ENCODE measurements at regions not wholly inside any gene's neighbourhood (a gene's known extent, or its start where the extent isn't known, plus 50 kb on each side); places are given as distances from the start of the nearest gene placed in this dataset.
A peak's percentile ranks its signal among the peaks of the same experiment; 100 is the strongest.
"Not testable (repeated sequence)": the region's sequence is repeated elsewhere in the genome, so short reads cannot be mapped to it uniquely, and the experiment has no call there.

DNA sequence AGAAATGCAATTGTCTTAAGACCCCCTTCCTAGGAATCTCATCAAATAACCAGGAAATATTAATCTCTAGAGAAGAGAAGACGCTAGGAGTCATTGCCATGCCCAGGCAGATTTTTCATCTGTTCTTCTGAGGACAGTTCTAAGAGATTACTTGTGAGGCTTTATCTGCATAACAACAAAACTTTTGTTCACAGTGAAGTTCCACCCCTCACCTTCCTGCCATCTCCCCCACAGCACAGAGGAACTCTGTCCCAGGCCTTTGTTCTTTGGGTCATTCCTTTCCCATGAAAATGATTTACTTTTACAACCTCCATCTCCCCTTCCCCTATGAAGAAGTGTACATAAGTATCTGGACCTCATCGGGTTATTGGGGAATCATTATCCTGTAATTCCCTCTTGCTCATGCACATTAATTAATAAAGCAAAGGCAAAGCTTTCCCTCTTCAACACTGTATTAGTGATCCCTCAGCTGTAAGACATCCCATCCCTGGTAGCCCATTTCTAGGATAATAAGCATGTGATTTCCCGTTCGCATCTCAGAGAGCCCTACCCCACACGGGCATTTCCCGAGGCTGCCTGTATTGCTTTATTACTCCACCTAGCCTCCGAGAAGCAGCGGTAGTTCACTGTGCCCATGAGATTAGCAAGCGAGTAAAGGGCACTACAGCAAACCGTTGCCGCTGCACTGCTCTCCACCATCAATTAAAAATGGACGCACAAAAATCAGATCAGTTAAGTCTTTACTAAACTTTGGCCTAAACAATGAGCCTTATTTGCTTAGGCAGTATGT lies 384.4 kb upstream of the CAMK1G start:
- DNase-seq, result no peak

- no peak for DNase-seq
Measured at GRCh38 chr1:209199822-209200221, 383.7 kb upstream of the CAMK1G start.

DNA sequence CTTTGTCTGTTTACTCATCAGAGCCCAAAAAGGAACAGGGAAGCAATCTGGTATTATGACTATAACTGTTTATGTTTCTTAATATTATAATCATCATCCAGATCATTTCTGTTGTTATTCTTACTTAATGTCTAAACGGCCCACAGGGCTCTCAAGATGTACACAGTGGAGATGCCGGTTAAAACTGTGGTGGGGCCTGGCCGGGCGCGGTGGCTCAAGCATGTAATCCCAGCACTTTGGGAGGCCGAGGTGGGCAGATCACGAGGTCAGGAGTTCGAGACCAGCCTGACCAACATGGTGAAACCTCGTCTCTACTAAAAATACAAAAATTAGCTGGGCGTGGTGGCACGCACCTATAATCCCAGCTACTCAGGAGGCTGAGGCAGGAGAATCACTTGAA lies 381.2 kb upstream of the CAMK1G start:
- DNase-seq, result not testable (repeated sequence)

DNA sequence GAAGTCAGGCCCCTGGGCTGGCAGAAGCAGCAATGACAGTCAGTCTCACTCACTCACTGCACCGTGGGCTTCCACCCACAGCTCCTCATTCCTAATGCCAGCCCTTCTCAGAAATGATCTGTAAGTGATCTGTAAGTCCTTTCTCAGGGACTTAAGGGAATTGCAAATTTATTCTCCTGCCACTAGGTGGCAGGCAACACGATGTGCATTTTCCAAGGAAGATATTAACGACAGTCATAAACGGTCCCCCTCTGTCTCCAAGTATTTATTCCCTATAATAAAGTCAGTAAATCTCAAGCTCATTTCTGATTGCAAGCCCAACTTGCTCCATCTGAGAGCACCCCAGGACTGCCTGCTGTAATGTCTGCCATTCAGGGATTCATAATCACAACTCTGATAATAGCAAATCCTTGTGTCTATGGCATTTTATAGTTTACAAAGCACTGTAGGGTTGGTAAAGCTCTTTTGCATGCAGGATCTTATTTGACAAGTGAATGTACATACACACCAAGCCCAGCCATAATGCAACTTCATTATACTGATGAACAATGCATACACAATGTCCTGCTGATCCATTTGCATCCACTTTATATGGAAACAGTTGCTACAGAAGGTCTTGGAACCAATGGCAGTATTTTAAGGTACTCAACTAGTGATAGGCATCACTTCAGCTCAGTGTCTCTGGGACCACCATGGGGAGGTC lies 380.5 kb upstream of the CAMK1G start:
- peak; percentile 37 for DNase-seq

GRCh38 chr1:209203533-209203895 lies 380.0 kb upstream of the CAMK1G start:
- no peak for DNase-seq

GRCh38 chr1:209205039-209205438 lies 378.5 kb upstream of the CAMK1G start:
- no peak for DNase-seq

DNA sequence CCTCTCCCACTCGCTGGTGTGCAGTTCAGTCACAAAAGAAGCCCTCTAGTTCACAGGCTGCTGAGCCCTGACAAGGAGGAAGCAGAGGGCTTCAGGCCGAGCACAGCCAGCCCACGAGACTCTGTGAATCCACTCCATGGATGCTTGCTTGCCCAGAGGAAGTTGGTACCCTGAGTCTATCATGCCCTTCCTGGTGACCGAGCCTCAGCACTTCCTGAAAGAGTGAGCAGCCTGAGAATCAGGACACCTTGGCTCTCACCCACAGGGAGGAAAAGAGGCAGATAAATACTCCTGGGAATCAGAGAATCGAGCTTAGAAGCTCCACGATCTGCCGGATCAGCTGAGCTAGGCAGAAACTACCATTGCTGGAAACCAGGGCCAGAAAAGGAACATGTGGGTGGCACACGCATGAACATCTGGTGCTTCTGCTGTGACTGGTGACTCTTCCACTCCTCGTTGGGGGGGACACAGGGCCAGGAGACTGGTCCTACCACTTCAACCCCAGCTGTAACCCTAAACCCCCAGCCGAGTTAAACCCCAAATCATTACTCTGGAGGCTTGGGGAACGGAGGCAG lies 376.3 kb upstream of the CAMK1G start:
- no peak for DNase-seq

DNA sequence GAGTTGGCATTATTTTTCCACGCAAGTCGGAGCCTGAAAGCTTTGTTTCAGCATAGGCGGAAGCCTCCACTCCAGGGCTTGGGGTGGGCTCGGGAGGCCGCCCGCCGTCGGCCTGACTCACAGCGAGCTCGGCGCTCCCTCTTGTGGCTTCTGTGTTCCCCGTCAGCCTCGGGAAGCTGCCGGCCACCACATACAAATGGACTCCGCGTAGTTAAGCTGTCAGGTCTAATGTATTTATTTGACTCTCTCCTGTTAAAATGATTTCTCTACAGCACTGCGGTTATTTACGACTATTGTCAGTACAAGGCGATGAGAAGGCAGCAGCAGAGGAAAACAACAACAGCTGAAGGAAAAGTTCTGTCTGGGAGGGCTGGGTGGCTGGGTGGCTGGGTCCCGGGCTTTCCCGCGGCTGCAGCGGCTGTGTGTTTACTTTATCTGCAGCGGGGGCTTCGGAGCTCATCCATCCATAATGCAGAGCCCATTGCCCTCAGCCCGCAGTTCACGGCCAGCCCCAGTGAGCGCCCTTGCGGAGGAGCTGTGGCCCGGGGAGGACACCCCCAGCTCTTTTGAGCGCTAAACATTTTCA lies 375.7 kb upstream of the CAMK1G start:
- DNase-seq, result peak; percentile 78

DNA sequence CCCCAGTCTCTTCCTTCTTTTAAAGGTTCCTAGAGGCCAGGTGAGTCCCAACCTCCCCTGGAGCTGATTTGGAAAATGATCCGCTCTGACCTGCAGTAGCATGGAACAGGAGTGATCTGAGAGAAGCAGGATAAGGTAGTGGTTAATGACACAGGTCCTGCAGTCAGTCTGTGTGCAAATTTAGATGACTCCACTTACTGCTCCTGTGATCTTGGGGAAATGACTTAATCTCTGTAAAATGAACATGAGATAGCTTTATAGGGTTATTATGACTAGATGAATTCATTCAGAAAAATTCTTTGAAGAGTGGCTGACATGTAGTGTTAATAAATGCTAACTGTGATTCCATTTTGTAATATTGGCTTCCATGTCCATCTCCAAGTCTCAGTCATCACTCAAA lies 374.9 kb upstream of the CAMK1G start:
- no peak for DNase-seq

DNA sequence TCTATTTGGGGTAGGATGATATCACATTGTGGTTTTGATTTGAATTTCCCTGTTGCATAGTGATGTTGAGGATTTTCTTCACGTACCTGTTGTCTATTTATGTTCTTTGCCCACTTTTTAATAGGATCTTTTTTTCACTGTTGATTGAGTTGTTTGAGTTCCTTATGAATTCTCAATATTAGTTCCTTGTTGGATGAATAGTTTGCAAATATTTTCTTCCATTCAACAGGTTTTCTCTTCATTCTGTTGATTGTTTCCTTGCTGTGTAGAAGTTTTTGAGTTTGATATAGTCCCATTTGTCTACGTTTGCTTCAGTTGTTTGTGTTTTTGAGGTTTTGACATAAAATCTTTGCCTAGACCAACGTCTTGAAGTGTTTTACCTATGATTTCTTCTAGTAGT lies 369.5 kb upstream of the CAMK1G start:
- DNase-seq, result no peak

DNA sequence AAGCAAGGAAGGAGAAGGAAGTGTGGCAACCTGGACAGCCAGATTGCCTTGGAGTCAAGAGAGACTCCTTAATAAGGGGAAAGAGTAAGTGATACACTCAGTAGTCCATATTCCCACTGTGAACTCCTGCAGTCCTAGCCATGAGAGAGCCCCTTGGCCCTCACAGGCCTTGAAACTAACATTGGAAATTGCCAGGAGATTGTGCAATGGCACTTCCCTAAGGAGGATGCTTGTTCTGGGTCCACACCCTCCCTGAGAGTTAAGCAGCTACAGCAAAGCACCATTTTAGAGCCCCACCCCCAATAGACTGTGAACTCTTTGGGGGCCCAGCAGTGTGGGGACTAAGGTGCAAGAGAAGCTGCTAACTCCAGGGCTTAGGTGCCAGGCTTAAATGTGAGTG lies 367.7 kb upstream of the CAMK1G start:
- DNase-seq, result no peak

GRCh38 chr1:209218113-209218512 lies 365.4 kb upstream of the CAMK1G start:
- no peak for DNase-seq

DNA sequence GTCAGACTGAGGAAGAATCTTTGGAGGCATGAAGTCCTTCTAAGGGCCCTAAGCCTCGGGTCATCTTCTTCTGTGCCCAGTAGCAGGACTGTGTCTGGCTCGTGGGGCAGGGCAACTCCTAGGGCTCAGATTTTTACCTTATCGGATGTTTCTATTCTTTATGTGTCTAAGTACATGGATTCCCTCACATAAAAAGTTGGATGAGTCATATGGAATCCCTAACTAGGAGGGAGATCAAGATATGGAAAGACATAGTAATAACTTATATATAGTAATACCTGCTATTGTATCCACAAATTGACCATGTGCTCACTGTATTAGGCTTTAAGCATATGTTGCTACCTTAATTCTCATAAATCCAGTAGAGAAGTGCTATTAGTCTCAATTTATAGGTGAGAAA lies 364.5 kb upstream of the CAMK1G start:
- DNase-seq, result no peak

DNA sequence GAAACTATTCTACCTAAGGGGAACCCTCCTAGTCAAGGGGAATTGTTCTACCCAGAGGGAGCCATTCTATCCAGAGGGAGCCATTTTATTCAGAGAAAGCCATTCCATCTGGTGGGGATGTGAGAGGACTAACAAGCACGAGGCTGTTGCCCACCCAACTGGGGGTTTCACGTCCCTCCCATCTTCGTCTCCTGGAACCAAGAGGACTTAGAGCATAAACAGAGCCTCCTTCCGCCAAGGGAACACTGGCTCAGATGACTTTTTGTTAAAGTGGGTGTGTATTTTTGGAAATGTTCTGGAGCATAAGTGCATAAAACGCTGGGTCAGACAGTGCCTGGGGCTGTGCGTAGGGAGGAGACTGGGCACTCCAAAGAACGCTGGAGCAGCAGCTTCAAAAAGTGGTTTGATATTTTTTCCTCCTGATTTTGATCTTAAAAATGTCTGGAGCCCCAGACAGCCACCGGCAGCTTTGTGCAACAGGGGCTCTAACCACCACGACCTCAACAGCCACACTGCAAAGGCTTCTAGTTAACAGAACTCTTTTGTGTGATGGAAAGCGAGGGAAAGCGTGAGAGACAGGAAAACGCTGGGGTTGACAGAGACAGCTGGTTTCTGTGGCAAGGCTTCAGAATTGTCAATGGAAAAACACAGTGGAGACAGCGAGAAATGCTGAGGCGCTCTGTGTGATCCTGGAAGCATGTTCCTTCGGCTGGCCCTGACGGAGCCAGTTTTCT lies 363.6 kb upstream of the CAMK1G start:
- no peak for DNase-seq

GRCh38 chr1:209222826-209223225 lies 360.7 kb upstream of the CAMK1G start:
- DNase-seq, result no peak

- DNase-seq, result no peak
Measured at GRCh38 chr1:209223791-209224190, 359.7 kb upstream of the CAMK1G start.

- DNase-seq, result no peak
Measured at GRCh38 chr1:209224886-209225285, 358.6 kb upstream of the CAMK1G start.

DNA sequence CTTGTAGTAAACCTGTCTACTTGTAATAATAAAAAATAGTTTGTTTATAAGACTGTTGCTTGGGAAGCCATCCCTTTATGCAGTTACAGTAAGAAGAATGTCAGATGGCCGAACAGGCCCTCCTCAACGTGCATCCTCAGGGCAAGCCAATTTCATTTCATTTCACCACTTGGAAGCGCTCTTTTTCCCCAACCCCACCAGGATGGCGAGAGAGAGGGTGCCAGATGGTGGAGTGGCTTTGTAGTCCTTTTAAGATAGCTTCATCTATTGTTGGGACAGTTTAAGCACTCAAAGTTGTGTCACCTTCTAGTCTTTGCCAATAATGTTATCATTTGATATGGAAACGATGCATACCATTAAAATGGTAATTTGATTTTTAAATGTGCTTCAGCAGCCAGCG lies 356.3 kb upstream of the CAMK1G start:
- no peak for DNase-seq

DNA sequence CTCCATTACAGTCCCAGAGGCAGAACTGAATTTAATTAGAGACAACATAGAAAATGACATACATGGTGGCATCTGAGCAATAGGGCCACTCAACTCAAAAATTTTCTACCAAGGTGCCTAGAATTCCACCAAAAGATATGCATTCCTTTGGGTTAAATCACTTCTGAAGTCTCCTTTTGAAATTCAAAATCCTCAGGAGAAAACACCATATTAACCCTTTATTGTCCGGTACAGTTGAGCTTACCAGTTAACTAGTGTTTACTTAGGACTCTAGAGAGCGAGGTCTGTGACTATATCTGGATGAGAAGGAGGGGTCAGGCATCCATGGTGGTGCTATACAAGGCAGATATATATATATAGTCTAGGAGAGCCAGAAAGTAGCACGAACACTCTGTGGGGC lies 355.6 kb upstream of the CAMK1G start:
- DNase-seq, result no peak

DNA sequence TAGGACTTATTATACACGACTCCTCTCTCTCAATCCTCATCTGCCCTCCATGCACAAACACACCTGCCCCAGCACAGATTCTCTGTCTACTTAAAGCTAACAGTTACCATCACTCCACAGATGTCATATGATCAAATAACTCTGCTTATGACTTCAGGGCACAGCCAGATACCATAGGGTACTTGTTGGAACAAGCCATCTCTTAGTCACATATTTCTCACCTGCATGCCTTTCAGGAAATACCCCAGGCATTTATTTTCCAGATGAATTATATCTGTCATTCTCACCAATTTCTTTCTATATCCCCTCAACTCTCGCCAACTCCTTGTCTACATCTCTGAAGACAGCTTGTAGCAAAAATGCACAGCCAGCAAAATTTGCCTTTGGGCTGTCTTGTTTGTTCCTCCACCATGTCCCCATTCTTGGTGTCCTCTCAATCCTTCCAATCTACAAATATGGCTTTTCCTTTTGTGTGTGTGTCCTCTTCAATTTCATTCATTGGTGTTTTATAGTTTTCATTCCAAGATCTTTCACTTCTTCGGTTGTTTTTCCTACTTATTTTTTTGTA lies 353.9 kb upstream of the CAMK1G start:
- no peak for DNase-seq

GRCh38 chr1:209230314-209230713 lies 353.2 kb upstream of the CAMK1G start:
- no peak for DNase-seq

DNA sequence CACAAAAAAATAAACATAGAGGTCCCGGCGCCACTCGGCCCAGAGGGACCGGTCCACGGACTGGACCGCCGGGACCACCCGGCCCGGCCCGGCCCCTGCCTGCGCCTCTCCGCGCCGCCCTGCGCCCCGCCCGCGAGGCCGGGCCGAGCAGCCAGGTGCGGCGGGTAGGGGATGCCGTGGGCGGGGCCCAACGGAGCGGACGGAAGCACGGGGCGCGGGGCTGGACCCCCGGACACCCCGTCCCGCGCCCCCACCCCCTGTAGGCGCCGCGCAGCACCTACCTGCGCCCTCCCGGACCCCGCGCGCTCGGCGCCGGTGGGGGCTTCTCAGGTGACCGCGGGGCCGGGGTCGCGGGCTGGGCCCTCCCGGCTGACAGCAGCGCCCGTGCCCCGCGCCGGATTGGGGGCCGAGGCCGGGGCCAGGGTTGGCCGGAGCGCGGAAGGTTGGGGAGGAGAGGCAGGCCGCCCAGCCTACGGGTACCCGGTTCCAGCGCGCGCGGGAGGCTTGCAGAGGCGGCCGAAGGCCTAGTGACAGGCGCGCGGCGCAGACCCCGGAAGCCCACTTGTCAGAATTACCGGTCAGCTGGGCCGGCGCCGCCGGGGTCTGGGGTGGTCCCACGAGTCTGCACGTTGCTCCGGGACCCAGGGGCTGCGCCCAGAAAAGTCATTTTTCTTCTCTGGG lies 351.9 kb upstream of the CAMK1G start:
- DNase-seq, result no peak

Measured in right kidney (tissue), 1 donor.